Activated CD4-positive, alpha-beta T cell treated with anti-CD3 and anti-CD28 coated beads, Interleukin-2, amount 50 U/mL, for 4 hours (primary cell): ENCODE measurements at regions not wholly inside any gene's neighbourhood (a gene's known extent, or its start where the extent isn't known, plus 50 kb on each side); places are given as distances from the start of the nearest gene placed in this dataset.
"Not testable (repeated sequence)": the region's sequence is repeated elsewhere in the genome, so short reads cannot be mapped to it uniquely, and the experiment has no call there.

Experiments used
- DNase-seq, 2 experiments: peaks; one replicate each; pipeline ENCODE4 v3.0.0-alpha.2; 2020

- DNase-seq: not testable (repeated sequence)
Observed at GRCh38 chr3:81812098-81812497, 50.7 kb upstream of the GBE1 start.
